ENCODE measurements at regions not wholly inside any gene's neighbourhood (a gene's known extent, or its start where the extent isn't known, plus 50 kb on each side); places are given as distances from the start of the nearest gene placed in this dataset.

GRCh38 chr20:6178537-6178936 lies 55.7 kb upstream of the FERMT1 start:
- TF ChIP-seq CTCF (optimal IDR thresholded peaks at IDR 0.05 in 1 of 3, IDR thresholded peaks at IDR 0.05 in 1 of 3, conservative IDR thresholded peaks at IDR 0.05 in 1 of 3; ENCODE audit: extremely low read depth in 1 of 3, insufficient read depth in 2 of 3, low read length in 3 of 3): peak; percentile 49 to 63 (median 60)
- no peak for TF ChIP-seq EZH2 (IDR thresholded peaks at IDR 0.05; ENCODE audit: low read length)

Data from keratinocyte (primary cell).